ENCODE measurements at regions not wholly inside any gene's neighbourhood (a gene's known extent, or its start where the extent isn't known, plus 50 kb on each side); places are given as distances from the start of the nearest gene placed in this dataset.

DNA sequence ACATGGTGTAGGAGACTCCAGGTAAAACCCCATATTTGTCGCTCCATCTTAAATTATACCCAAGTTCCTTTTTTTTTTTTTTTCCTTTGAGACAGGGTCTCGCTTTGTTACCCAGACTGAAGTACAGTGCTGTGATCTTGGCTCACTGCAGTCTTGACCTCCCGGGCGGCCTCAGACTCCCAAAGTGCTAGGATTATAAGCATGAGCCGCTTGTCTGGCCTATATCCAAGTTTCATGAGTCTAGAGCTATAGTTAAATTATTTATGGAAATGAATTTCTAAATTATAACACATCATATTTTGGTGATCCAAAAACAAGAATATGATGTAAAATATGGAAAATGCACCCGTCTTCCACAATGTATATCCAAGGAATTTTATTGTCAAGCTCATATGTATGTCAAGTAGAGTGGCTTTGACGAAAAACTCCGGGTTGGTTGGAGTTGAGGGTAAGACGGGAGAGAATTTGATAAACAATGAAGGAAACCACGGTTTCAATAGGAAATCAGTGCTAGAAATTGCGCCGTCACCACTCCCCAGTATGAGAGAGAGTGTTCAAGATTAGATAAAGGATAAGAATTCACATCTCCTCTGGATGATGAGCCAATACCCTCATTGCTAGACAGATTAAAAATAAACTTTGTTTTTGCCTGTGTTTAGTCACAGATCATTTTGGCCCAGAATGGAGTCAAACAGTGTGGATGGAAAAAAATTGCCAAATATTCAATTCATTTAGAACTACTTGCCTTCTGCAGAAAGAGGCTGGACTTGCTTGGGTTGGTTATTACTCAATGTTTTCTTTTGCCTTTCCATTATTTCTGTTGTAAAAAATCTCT lies 209.2 kb upstream of the NR2F2 start:
- no peak overlapping the region for H3K4me3 ChIP-seq (ENCODE audit: low read depth, low read length)
- no peak for TF ChIP-seq CTCF (IDR thresholded peaks at IDR 0.05; ENCODE audit: low read depth, low read length)

DNA sequence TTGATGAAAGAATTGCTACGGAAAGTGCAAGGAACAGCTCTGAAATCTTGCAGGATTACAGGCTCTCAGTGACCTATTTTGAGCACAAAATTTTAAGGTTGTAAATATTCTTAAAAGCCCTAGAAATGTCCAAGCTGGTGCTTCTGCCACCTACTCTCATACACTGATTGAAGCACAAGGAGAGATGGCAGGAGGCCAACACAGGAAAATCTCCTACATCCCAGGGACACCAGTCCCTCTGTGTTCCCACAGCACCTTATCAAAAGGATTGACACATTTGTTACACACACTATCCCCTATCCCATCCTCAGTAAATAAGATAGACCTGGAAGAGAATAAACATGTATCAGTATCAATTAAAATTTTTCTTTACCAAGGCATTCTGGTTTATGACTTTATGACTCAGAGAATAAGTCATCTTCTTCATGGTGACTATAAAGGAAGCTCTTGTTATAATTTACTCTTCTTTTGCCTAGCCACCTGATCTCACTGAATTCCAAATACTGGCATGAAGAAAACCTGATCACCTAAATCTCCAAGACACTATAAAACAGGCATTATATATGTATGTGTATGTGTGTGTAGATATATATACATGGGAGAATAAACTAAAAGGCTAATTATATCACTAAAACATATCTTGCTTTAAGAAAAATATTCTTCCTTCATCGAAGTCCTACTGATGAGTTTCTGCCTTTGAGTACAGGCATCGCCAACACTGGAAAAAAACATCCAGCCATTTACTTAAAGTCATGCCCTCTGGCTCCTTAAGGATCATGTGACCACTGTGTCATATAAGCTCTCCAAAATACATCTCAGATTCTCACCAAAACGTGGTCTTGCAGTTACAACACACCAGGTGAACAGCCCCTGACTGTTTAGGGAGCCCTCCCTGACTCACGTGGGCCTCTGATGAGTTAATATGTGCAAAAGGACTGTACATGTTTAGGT lies 208.1 kb upstream of the NR2F2 start:
- H3K4me3 ChIP-seq (ENCODE audit: low read depth, low read length), result no peak overlapping the region
- TF ChIP-seq CTCF (IDR thresholded peaks at IDR 0.05; ENCODE audit: low read depth, low read length), result no peak

DNA sequence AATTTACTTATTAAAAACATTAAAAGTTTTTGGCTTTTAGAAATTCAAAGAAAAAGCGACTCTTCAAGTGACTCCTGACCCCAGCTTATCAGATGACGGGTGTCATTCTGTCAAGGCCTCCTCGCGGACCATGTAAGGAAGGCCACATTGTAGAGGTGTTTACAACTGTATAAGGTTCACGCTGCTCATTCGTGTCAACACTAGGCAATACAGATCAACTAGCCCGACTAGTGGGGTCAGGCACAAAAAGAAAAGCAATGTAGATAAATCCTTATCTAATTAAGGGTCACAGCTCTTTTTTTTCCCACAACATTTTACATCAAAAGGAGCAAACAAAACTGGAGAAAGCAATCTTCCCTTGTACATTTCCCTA lies 207.5 kb upstream of the NR2F2 start:
- no peak overlapping the region for H3K4me3 ChIP-seq (ENCODE audit: low read depth, low read length)
- no peak for TF ChIP-seq CTCF (IDR thresholded peaks at IDR 0.05; ENCODE audit: low read depth, low read length)

- no peak for TF ChIP-seq CTCF (IDR thresholded peaks at IDR 0.05; ENCODE audit: low read depth, low read length)
These were observed 206.8 kb upstream of the NR2F2 start for GRCh38 chr15:96123630-96124187.

GRCh38 chr15:96124436-96124835 lies 206.1 kb upstream of the NR2F2 start:
- no peak overlapping the region for H3K4me3 ChIP-seq (ENCODE audit: low read depth, low read length)
- no peak for TF ChIP-seq CTCF (IDR thresholded peaks at IDR 0.05; ENCODE audit: low read depth, low read length)

More at GRCh38 chr15:96123630-96124187, 206.8 kb upstream of the NR2F2 start:
- H3K4me3 ChIP-seq (ENCODE audit: low read depth, low read length), result no peak overlapping the region

DNA sequence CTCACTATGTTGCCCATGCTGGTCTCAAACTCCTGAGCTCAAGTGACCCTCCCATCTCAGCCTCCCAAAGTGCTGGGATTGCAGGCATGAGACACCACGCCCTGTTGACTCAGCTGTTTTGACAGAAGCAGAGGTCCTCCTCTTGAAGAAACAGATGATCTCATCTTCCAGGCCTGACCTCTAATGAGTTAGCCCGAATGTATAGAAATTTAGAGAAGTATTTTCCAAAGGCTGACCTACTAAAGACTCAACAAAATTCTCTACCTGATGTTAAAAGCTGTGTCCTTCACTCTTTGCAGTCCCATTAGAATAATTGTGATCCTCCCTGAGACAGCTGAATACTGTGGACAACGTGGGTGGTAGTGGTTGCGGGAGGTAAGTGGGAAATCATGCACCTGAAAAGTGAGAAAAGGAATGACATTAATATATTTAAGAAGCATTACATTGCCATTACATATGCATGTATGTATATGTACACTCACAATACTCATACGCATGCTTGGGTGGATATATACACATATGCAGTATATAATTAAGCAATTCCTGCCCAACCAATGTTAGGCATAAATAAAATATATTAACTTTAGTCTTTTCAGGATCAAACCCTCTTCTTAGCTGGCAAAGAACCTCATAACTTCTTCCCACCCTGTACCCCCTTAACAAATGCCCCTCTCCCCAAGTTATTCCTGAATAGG lies 204.6 kb upstream of the NR2F2 start:
- H3K4me3 ChIP-seq (ENCODE audit: low read depth, low read length), result no peak overlapping the region
- TF ChIP-seq CTCF (IDR thresholded peaks at IDR 0.05; ENCODE audit: low read depth, low read length), result no peak
